Right lobe of liver (tissue), 6 donors: ENCODE measurements at regions not wholly inside any gene's neighbourhood (a gene's known extent, or its start where the extent isn't known, plus 50 kb on each side); places are given as distances from the start of the nearest gene placed in this dataset.

Experiments
- ATAC-seq, 4 donors: fragments of 200-7000 bp; cut with Tn5 transposase; one replicate each; pipeline ENCODE4 v1.9.1; 2020; ENCODE audit warnings: mild to moderate bottlenecking in 4 of 4, moderate library complexity in 4 of 4
- DNase-seq, 3 donors: peaks; one replicate each; pipeline ENCODE4 v3.0.0-alpha.2; 2020
- H3K27ac ChIP-seq, 3 donors: fragments of 200-600 bp; one replicate each; pipeline ENCODE4 v1.8.0; 2022
- H3K27me3 ChIP-seq, 2 donors: fragments of 200-600 bp; one replicate each; pipeline ENCODE4 v1.8.0; 2022
- H3K36me3 ChIP-seq, 4 donors: fragments of 200-600 bp; sonication (generic) in 1 of 4; one replicate each; pipeline versions ENCODE4 v1.5.1 to v1.8.0; 2017 to 2022; ENCODE audit warnings: control low read depth in 1 of 4
- H3K4me1 ChIP-seq, 4 donors: fragments of 200-600 bp; sonication (generic) in 1 of 4; one replicate each; pipeline versions ENCODE4 v1.5.1 to v1.8.0; 2017 to 2022; ENCODE audit warnings: control low read depth in 1 of 4
- H3K4me3 ChIP-seq, 3 donors: fragments of 200-600 bp; one replicate each; pipeline ENCODE4 v1.8.0; 2022
- H3K9me3 ChIP-seq, 4 donors: fragments of 200-600 bp; sonication (generic) in 1 of 4; one replicate each; pipeline versions ENCODE4 v1.5.1 to v1.8.0; 2017 to 2022; ENCODE audit warnings: control low read depth in 1 of 4
- POLR2A ChIP-seq: fragments of 450-650 bp; IDR thresholded peaks from one replicate; pipeline ENCODE4 v1.6.1; 2017; ENCODE audit warnings: antibody characterized with exemption, mild to moderate bottlenecking
- WGBS: methylation state at CpG from one replicate; pipeline ENCODE4 v1.1.6; 2018; ENCODE audit warnings: low coverage, low lambda C conversion rate; ENCODE audit not compliant: insufficient coverage; ENCODE audit errors: missing lambda C conversion rate; 5-methylcytosine and 5-hydroxymethylcytosine counted together
- intact Hi-C, 2 donors: fragments of 100-400 bp; cut with DNase I; formaldehyde crosslinking; loops; one replicate each; pipeline versions ENCODE4 v1.11.2 to v1.14.1; 2022
- TF ChIP-seq, protein P1 (sequence below), 4 donors: fragments of 200-600 bp in 3 of 4; fragments of 450-650 bp in 1 of 4; IDR thresholded peaks; one replicate each; pipeline versions ENCODE4 v1.5.1 to v1.8.0; 2016 to 2022; ENCODE audit warnings: antibody characterized with exemption in 4 of 4, mild to moderate bottlenecking in 2 of 4
- donor health status: DM: no; HTN: yes; CAD: no.
- donor health status: DM: no; HTN: no; CAD: no.
- donor health status: DM: no; HTN: no; CAD: no.
- donor health status: DM: no; HTN: yes; CAD: no.
- donor health status: DM: no; HTN: yes; CAD: no.

DNA sequence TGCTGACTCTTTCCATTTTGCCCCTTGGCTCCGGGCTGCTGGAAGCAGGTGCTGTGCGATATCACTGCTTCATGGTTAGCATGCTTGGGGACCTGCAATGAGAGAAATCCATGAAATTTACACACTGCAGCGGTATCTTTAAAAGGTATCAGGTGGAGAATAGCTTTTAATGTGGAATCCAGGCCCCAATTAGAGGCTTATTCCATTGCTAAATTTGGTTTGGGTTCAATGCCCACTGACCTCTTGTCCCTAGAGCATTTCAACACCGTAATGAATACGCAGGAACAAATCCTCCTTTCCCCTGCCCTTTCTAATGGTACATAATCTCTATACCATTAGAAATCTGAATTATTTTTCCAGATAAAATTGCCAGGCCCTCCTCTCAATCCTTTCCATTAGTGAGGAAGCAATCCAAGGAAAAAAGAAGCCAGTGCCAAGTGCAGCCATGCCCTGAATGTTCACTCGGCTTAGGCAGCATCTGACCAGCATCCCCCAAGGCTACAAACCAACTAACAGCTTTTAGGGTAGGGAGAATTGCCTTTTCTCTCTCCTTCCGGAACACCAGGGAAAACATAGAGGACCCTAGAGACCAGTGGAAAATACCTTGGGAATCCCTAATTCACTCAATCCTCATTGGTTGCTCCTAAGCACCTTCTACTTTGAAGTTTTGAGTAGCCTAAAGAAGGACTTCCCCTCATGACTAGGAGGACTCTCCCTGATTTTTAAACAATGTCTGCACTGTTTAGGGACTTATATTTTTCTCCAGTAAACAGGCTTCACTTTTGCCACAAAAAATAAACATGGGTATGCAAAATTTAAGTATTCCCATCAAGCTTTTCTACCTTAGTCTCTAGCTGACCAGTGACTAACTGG, 143.1 kb downstream of the QRSL1 start:
- peaks cover 0 to 52% (median 2%) of the 10 kb centered on the region in 4 donors for H3K4me1 ChIP-seq
- H3K36me3 ChIP-seq = peaks cover 0 to 24% (median 9%) of the 10 kb centered on the region in 4 donors
- TF ChIP-seq, protein P1, sequence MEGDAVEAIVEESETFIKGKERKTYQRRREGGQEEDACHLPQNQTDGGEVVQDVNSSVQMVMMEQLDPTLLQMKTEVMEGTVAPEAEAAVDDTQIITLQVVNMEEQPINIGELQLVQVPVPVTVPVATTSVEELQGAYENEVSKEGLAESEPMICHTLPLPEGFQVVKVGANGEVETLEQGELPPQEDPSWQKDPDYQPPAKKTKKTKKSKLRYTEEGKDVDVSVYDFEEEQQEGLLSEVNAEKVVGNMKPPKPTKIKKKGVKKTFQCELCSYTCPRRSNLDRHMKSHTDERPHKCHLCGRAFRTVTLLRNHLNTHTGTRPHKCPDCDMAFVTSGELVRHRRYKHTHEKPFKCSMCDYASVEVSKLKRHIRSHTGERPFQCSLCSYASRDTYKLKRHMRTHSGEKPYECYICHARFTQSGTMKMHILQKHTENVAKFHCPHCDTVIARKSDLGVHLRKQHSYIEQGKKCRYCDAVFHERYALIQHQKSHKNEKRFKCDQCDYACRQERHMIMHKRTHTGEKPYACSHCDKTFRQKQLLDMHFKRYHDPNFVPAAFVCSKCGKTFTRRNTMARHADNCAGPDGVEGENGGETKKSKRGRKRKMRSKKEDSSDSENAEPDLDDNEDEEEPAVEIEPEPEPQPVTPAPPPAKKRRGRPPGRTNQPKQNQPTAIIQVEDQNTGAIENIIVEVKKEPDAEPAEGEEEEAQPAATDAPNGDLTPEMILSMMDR (IDR thresholded peaks at IDR 0.05) = no peak
- TF ChIP-seq POLR2A = no peak
- ATAC-seq (peak; percentile 29 to 62 (median 51)), DNase-seq (no peak)
- H3K4me3 ChIP-seq = no peak overlapping the region
- WGBS = 36% methylated on average over 5 of the region's 7 CpGs
- H3K9me3 ChIP-seq = no peaks in the 10 kb centered on the region
- intact Hi-C loops = no loop called here
- H3K27ac ChIP-seq = peak overlapping the region in 1 of 3 donors; percentile 67
- no peaks in the 10 kb centered on the region for H3K27me3 ChIP-seq

DNA sequence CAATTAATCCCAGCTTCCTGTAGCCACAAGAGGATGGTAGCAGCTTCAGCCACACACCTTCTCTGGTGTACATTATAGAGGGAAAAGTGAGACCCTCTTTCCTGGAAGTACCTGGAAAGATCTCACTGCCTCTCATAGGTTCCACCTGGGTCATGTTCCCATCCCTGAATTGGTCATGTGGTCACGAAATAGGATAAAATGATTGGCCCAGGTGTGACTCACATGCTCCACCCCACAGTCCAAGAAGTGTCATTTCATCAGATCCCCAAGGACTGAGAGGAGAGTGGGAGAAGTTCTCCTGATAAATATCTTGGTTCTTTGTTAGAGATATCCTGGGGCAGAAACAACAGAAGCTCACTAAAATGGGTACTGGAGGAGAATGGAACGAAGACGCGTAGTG, 142.4 kb downstream of the QRSL1 start:
- no peak overlapping the region for H3K4me3 ChIP-seq
- ATAC-seq = no peak
- H3K4me1 ChIP-seq = peaks cover 0 to 59% (median 5%) of the 10 kb centered on the region in 4 donors
- intact Hi-C loops = no loop called here
- peaks cover 0 to 24% (median 9%) of the 10 kb centered on the region in 4 donors for H3K36me3 ChIP-seq
- DNase-seq = no peak
- 98% methylated on average over 4 of the region's 4 CpGs for WGBS
- H3K9me3 ChIP-seq = no peaks in the 10 kb centered on the region
- H3K27me3 ChIP-seq = no peaks in the 10 kb centered on the region
- no peak for TF ChIP-seq POLR2A
- TF ChIP-seq, protein P1 (IDR thresholded peaks at IDR 0.05) = no peak
- H3K27ac ChIP-seq = peak overlapping the region in 1 of 3 donors; percentile 67

- ATAC-seq (no peak), DNase-seq (no peak)
- no peak for TF ChIP-seq POLR2A
- TF ChIP-seq, protein P1 (IDR thresholded peaks at IDR 0.05) = no peak
- Histone ChIP-seq H3K4me1 (peaks cover 0 to 64% (median 7%) of the 10 kb centered on the region in 4 donors), H3K4me3 (no peak overlapping the region), H3K27me3 (no peaks in the 10 kb centered on the region), H3K27ac (no peak overlapping the region), H3K9me3 (no peaks in the 10 kb centered on the region), H3K36me3 (peaks cover 0 to 24% (median 9%) of the 10 kb centered on the region in 4 donors)
- intact Hi-C loops = no loop called here
- WGBS = 100% methylated on average over 1 of the region's 1 CpG
These were observed 141.3 kb downstream of the QRSL1 start for GRCh38 chr6:106770663-106771062.

DNA sequence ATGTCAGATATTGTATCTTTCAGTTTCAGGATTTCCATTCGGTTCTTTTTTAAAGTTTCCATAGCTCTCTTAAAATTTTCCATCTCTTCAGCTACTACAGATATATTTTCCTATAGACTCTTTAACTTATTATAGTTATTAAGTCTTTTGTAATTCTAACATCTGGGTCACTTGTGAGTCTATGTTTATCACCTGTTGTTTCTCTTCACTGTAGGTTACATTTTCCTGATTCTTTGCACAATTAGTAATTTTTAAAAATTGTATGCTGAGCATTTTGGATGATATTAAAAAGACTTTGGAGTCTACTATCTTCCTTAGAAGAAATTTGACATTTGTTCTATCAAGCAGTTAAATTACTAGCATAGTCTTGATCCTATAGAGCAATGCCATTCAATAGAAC, 140.7 kb downstream of the QRSL1 start:
- DNase-seq = no peak
- 82% methylated on average over 1 of the region's 1 CpG for WGBS
- no peak overlapping the region for H3K27ac ChIP-seq
- no peak overlapping the region for H3K4me3 ChIP-seq
- ATAC-seq = no peak
- TF ChIP-seq, protein P1 (IDR thresholded peaks at IDR 0.05) = no peak
- TF ChIP-seq POLR2A = no peak
- peaks cover 0 to 64% (median 9%) of the 10 kb centered on the region in 4 donors for H3K4me1 ChIP-seq
- H3K9me3 ChIP-seq = no peaks in the 10 kb centered on the region
- H3K27me3 ChIP-seq = no peaks in the 10 kb centered on the region
- peaks cover 0 to 24% (median 9%) of the 10 kb centered on the region in 4 donors for H3K36me3 ChIP-seq
- intact Hi-C loops = no loop called here
